K562 (cell line): ENCODE measurements at regions not wholly inside any gene's neighbourhood (a gene's known extent, or its start where the extent isn't known, plus 50 kb on each side); places are given as distances from the start of the nearest gene placed in this dataset.

ENCODE experiments used
- CBFA2T2 ChIP-seq: fragments of 450-650 bp; conservative IDR thresholded peaks from 2 replicates; pipeline ENCODE4 v1.6.1; 2017; ENCODE audit warnings: mild to moderate bottlenecking
- CEBPB ChIP-seq: fragments of 450-650 bp; IDR thresholded peaks from 2 replicates; pipeline ENCODE4 v1.6.1; 2016; ENCODE audit warnings: missing genetic modification characterization, missing compliant biosample characterization
- CEBPG ChIP-seq, 3 experiments: fragments of 200-800 bp in 1 of 3; sonication (Bioruptor generic) in 1 of 3; sonication (generic) in 1 of 3; formaldehyde crosslinking in 1 of 3; IDR thresholded peaks in 2 of 3; conservative IDR thresholded peaks in 1 of 3; 2 replicates each; pipeline versions ENCODE4 v1.6.1 to v1.8.0; 2016 to 2022; ENCODE audit warnings: missing compliant biosample characterization in 2 of 3, missing genetic modification characterization in 2 of 3, mild to moderate bottlenecking in 1 of 3, missing genetic modification reagents in 1 of 3
- COPS2 ChIP-seq: fragments of 450-650 bp; conservative IDR thresholded peaks from 2 replicates; pipeline ENCODE4 v1.6.1; 2016; ENCODE audit warnings: mild to moderate bottlenecking, moderate library complexity
- ELF4 ChIP-seq: fragments of 450-650 bp; formaldehyde crosslinking; IDR thresholded peaks from 2 replicates; pipeline ENCODE4 v1.4.0; 2022; ENCODE audit warnings: missing genetic modification characterization
- EP400 ChIP-seq: fragments of 450-650 bp; IDR thresholded peaks from 2 replicates; pipeline ENCODE4 v1.6.1; 2017; ENCODE audit warnings: antibody characterized with exemption, mild to moderate bottlenecking, moderate library complexity
- GABPB1 ChIP-seq: sonication (generic); formaldehyde crosslinking; IDR thresholded peaks from 2 replicates; pipeline ENCODE4 v1.8.0; 2022; ENCODE audit warnings: mild to moderate bottlenecking, missing genetic modification reagents
- HMG20B ChIP-seq: fragments of 250-450 bp; sonication (Bioruptor Pico); IDR thresholded peaks from 2 replicates; pipeline ENCODE4 v1.5.0; 2021; ENCODE audit warnings: mild to moderate bottlenecking
- MEIS2 ChIP-seq: fragments of 450-650 bp; IDR thresholded peaks from 2 replicates; pipeline ENCODE4 v1.6.1; 2014; ENCODE audit warnings: mild to moderate bottlenecking; ENCODE audit not compliant: partially characterized antibody
- PATZ1 ChIP-seq: fragments of 250-450 bp; sonication (Bioruptor Pico); IDR thresholded peaks from 2 replicates; pipeline ENCODE4 v1.5.0; 2020; ENCODE audit warnings: mild to moderate bottlenecking, borderline replicate concordance
- PBX2 ChIP-seq, 2 experiments: IDR thresholded peaks in 1 of 2; conservative IDR thresholded peaks in 1 of 2; 2 replicates each; pipeline ENCODE4 v1.6.1; 2016; ENCODE audit warnings: low read depth in 2 of 2, mild to moderate bottlenecking in 1 of 2, missing compliant biosample characterization in 1 of 2, missing genetic modification characterization in 1 of 2, moderate library complexity in 1 of 2
- RBM17 ChIP-seq: fragments of 200-400 bp; formaldehyde crosslinking; IDR thresholded peaks from 2 replicates; pipeline ENCODE4 v1.6.1; 2017; ENCODE audit warnings: low read depth, mild to moderate bottlenecking, low read length, borderline replicate concordance
- ZNF316 ChIP-seq: fragments of 450-650 bp; IDR thresholded peaks from 2 replicates; pipeline ENCODE4 v1.6.1; 2016
- ZNF586 ChIP-seq: fragments of 450-650 bp; formaldehyde crosslinking; conservative IDR thresholded peaks from 2 replicates; pipeline ENCODE4 v1.4.0; 2020; ENCODE audit warnings: mild to moderate bottlenecking, moderate library complexity
- TF ChIP-seq, protein P1 (sequence below): IDR thresholded peaks from 2 replicates; pipeline ENCODE4 v1.6.1; 2014; ENCODE audit warnings: antibody characterized with exemption

DNA sequence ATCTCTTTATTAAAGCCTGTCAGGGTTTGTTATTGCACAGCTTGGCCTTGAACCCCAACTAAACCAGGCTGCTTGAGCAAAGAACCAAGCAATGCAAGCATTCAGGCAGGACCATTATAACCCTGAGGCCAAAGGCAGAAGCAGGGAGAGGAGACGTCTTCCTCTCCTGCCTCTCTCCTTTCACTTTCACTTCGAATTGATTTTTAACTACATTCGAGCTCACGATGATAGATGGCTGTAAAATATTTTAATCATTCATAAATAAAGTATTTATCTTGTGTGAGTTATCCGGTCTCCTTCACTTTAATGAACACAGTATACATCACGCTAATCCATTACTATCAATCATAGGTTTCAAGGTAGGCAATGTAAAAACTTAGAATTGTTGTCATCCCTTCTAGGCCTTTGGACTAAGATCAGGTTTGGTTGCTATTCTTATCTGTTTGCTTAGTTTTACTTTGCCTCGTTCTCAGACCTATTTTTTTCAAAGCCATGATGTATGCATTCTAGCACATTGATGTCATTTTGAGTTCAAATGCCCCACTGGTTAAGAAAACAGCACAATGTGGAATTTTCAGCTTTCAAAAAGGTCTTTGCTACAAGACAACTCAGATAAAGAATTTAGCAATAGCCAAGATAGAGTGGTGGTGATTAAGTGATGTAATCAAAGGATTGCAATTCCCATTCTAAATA is 480.2 kb upstream of the RUNX1 start (continued):
- TF ChIP-seq CEBPG (CRISPR knock-in tag; IDR thresholded peaks at IDR 0.05) (no peak), CEBPG (tag; conservative IDR thresholded peaks at IDR 0.05 in 1 of 2, IDR thresholded peaks at IDR 0.05 in 1 of 2) (peak; percentile 14 to 21; a peak in 1 of 4 replicates), EP400 (0 out of 2 replicates have a peak, but pooled peaks have one; percentile 29), ZNF316 (no peak), COPS2 (no peak), ZNF586 (CRISPR knock-in tag) (no peak), CBFA2T2 (no peak), CEBPB (peak; percentile 42), ELF4 (CRISPR knock-in tag) (no peak), PATZ1 (CRISPR knock-in tag) (no peak), GABPB1 (CRISPR knock-in tag) (no peak), PBX2 (CRISPR knock-in tag; IDR thresholded peaks at IDR 0.05; ENCODE audit: low read depth) (no peak), PBX2 (tag; conservative IDR thresholded peaks at IDR 0.05; ENCODE audit: low read depth) (peak; percentile 45; the same call in 1 of the 2 replicates), MEIS2 (peak; percentile 29), HMG20B (no peak), RBM17 (no peak)
- TF ChIP-seq, protein P1, sequence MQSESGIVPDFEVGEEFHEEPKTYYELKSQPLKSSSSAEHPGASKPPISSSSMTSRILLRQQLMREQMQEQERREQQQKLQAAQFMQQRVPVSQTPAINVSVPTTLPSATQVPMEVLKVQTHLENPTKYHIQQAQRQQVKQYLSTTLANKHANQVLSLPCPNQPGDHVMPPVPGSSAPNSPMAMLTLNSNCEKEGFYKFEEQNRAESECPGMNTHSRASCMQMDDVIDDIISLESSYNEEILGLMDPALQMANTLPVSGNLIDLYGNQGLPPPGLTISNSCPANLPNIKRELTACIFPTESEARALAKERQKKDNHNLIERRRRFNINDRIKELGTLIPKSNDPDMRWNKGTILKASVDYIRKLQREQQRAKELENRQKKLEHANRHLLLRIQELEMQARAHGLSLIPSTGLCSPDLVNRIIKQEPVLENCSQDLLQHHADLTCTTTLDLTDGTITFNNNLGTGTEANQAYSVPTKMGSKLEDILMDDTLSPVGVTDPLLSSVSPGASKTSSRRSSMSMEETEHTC: no peak
